Endothelial cell of umbilical vein (primary cell): ENCODE measurements at regions not wholly inside any gene's neighbourhood (a gene's known extent, or its start where the extent isn't known, plus 50 kb on each side); places are given as distances from the start of the nearest gene placed in this dataset.

Experiments
- BruUV-seq: library from RNA; stranded (reverse); fragments of 400-500 nt; replicated peaks from 2 replicates; lab custom pipeline; 2021; lab: Mats Ljungman, UMichigan
- CTCF ChIA-PET: fragments of 300-600, 350-600 bp; sonication (Branson Sonifier 250); formaldehyde crosslinking; loops from one replicate; lab custom pipeline; 2021; ENCODE audit warnings: antibody characterized with exemption, inconsistent platforms; lab: Charles Lee
- POLR2A ChIA-PET: fragments of 300-600, 350-600 bp; sonication (Branson Sonifier 250); formaldehyde crosslinking; loops from one replicate; lab custom pipeline; 2021; ENCODE audit warnings: antibody characterized with exemption, inconsistent platforms; lab: Charles Lee
- DNase-seq: peaks from one replicate; pipeline ENCODE4 v3.0.0-alpha.2; 2011; ENCODE audit warnings: low read depth, low spot score
- FAIRE-seq: peaks from 2 replicates; lab custom pipeline; 2011; peaks lifted over from hg19 to GRCh38; lab: Jason Lieb, UNC
- H2AFZ ChIP-seq: 2 replicates; pipeline ENCODE4 v1.6.0; 2012; ENCODE audit warnings: low read depth, low read length, control low read depth, inconsistent platforms
- H3K27ac ChIP-seq: 2 replicates; pipeline ENCODE4 v1.5.1; 2011; ENCODE audit warnings: low read depth, mild to moderate bottlenecking, control low read depth, low read length, moderate library complexity; ENCODE audit not compliant: insufficient read depth
- H3K27me3 ChIP-seq, 2 experiments: 2 replicates each; pipeline versions ENCODE4 v1.6.0 to v1.6.1; 2011; ENCODE audit warnings: low read length in 2 of 2, mixed read lengths in 1 of 2; ENCODE audit not compliant: control insufficient read depth in 2 of 2, insufficient read depth in 2 of 2
- H3K36me3 ChIP-seq, 2 experiments: 2 replicates in 1 of 2; 3 replicates in 1 of 2; pipeline ENCODE4 v1.5.1; 2011; ENCODE audit warnings: low read length in 2 of 2, mild to moderate bottlenecking in 1 of 2, moderate library complexity in 1 of 2; ENCODE audit not compliant: control insufficient read depth in 2 of 2, insufficient read depth in 2 of 2; ENCODE audit errors: extremely low read depth in 1 of 2
- H3K4me1 ChIP-seq: 3 replicates; pipeline ENCODE4 v1.5.1; 2011; ENCODE audit warnings: mild to moderate bottlenecking, low read length; ENCODE audit not compliant: control insufficient read depth, insufficient read depth; ENCODE audit errors: extremely low read depth
- H3K4me2 ChIP-seq: 2 replicates; pipeline ENCODE4 v1.6.1; 2011; ENCODE audit warnings: low read length, control low read depth, mixed read lengths; ENCODE audit not compliant: insufficient read depth
- H3K4me3 ChIP-seq, 3 experiments: fragments of 200-600 bp in 1 of 3; sonication (generic), shearing (Covaris generic) in 1 of 3; replicated peaks in 1 of 3; 2 replicates each; pipeline ENCODE4 v1.5.1; 2011 to 2016; ENCODE audit warnings: control low read depth in 3 of 3, low read length in 3 of 3, mild to moderate bottlenecking in 2 of 3, inconsistent platforms in 1 of 3, low read depth in 1 of 3, moderate library complexity in 1 of 3; ENCODE audit not compliant: insufficient read depth in 1 of 3
- H3K79me2 ChIP-seq: 2 replicates; pipeline ENCODE4 v1.6.0; 2012; ENCODE audit warnings: low read length, inconsistent platforms; ENCODE audit not compliant: control insufficient read depth, insufficient read depth
- H3K9ac ChIP-seq: replicated peaks from 2 replicates; pipeline ENCODE3; 2011; ENCODE audit warnings: low read length, control low read depth; ENCODE audit not compliant: insufficient read depth; ENCODE audit errors: extremely low read depth
- H3K9me1 ChIP-seq: replicated peaks from 3 replicates; pipeline ENCODE4 v1.6.0; 2011; ENCODE audit warnings: mild to moderate bottlenecking, low read length; ENCODE audit not compliant: control insufficient read depth, insufficient read depth; ENCODE audit errors: extremely low read depth
- H3K9me3 ChIP-seq: replicated peaks from 2 replicates; pipeline ENCODE4 v1.5.1; 2012; ENCODE audit warnings: low read length, inconsistent platforms; ENCODE audit not compliant: control insufficient read depth, insufficient read depth
- H4K20me1 ChIP-seq: replicated peaks from 2 replicates; pipeline ENCODE3; 2011; ENCODE audit warnings: mild to moderate bottlenecking, low read length; ENCODE audit not compliant: control insufficient read depth, insufficient read depth; ENCODE audit errors: extremely low read depth
- EZH2 ChIP-seq: IDR thresholded peaks from 2 replicates; pipeline ENCODE4 v1.6.1; 2012; ENCODE audit warnings: borderline replicate concordance, low read depth, mild to moderate bottlenecking, moderate library complexity, low read length, inconsistent platforms; ENCODE audit not compliant: severe bottlenecking
- FOS ChIP-seq: IDR thresholded peaks from 2 replicates; pipeline ENCODE4 v1.6.1; 2011; ENCODE audit warnings: mild to moderate bottlenecking, low read length, moderate library complexity, borderline replicate concordance; ENCODE audit not compliant: insufficient read depth
- GATA2 ChIP-seq: IDR thresholded peaks from 2 replicates; pipeline ENCODE4 v1.7.0; 2011; ENCODE audit warnings: low read depth, mild to moderate bottlenecking, moderate library complexity, mixed read lengths, low read length; ENCODE audit not compliant: insufficient read length, insufficient read depth
- JUN ChIP-seq: IDR thresholded peaks from 2 replicates; pipeline ENCODE4 v1.6.1; 2011; ENCODE audit warnings: borderline replicate concordance, low read depth; ENCODE audit not compliant: insufficient read length, insufficient read depth
- MAX ChIP-seq: IDR thresholded peaks from 2 replicates; pipeline ENCODE4 v1.6.1; 2011; ENCODE audit not compliant: insufficient read depth, insufficient read length
- MYC ChIP-seq: IDR thresholded peaks from one replicate; pipeline ENCODE4 v1.6.1; 2011; ENCODE audit warnings: mild to moderate bottlenecking, low read depth, low read length
- POLR2A ChIP-seq: IDR thresholded peaks from 2 replicates; pipeline ENCODE4 v1.6.1; 2012; ENCODE audit warnings: low read depth, mild to moderate bottlenecking, control low read depth, low read length
- POLR2AphosphoS5 ChIP-seq: IDR thresholded peaks from 2 replicates; pipeline ENCODE4 v1.6.1; 2012; ENCODE audit warnings: low read depth, mild to moderate bottlenecking, control low read depth, low read length, moderate library complexity; ENCODE audit not compliant: insufficient read depth
- dilution Hi-C: fragments of 300-500 bp; cut with MboI; formaldehyde crosslinking; loops from one replicate; pipeline ENCODE4 v1.15.0; 2019; ENCODE audit warnings: low sequenced_read_pairs; ENCODE audit not compliant: extremely low pct_ligation_motif_present
- intact Hi-C: fragments of 100-400 bp; cut with micrococcal nuclease; formaldehyde crosslinking; loops from one replicate; pipeline ENCODE4 v1.10.0; 2022
- TF ChIP-seq, protein P1 (sequence below), 2 donors: IDR thresholded peaks; 1 replicate in 1 of 2; 2 replicates in 1 of 2; pipeline ENCODE4 v1.5.1; 2011; ENCODE audit warnings: low read length in 2 of 2, mild to moderate bottlenecking in 2 of 2, moderate library complexity in 2 of 2, control low read depth in 1 of 2, inconsistent platforms in 1 of 2, low read depth in 1 of 2; ENCODE audit not compliant: insufficient read depth in 1 of 2; ENCODE audit errors: extremely low read depth in 1 of 2

DNA sequence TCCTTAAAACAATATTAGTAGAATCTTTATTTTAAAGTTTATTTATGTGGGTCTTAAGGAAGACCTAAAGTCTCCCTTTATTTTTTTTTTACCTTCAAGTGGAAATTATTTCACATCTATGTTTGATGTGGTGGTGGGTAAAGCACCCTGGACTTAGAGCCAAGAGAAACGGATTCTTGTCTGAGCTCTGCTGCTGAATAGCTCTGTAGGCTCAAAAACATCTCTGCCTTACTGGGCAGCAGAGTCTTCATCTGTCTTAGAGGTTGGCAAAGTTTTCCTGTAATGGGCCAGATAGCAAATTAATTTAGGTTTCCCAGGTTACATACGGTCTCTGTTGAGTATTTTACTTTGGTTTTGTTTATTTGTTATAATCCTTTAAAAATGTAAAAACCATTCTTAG, 136.5 kb downstream of the CEP135 start:
- DNase-seq (no peak), FAIRE-seq (no peak)
- no peaks in the 10 kb centered on the region for H3K36me3 ChIP-seq
- no peak overlapping the region for H3K4me3 ChIP-seq
- no peak overlapping the region for H2AFZ ChIP-seq
- ChIA-PET POLR2A (no interaction called here), CTCF (interaction anchor here (1.4 kb wide), 1 partner anchor 9 kb away, joined by 3 read pairs; no protein-coding TSS in a partner anchor)
- H3K79me2 ChIP-seq, result no peaks in the 10 kb centered on the region
- H4K20me1 ChIP-seq, result no peaks in the 10 kb centered on the region
- no peaks in the 10 kb centered on the region for H3K27me3 ChIP-seq
- BruUV-seq, result no TSS peak
- dilution Hi-C loops (no loop called here), intact Hi-C loops (no loop called here)
- H3K9me3 ChIP-seq, result no peaks in the 10 kb centered on the region
- no peak overlapping the region for H3K9ac ChIP-seq
- TF ChIP-seq MYC, result no peak
- H3K27ac ChIP-seq, result no peak overlapping the region
- no peak overlapping the region for H3K4me2 ChIP-seq
- H3K9me1 ChIP-seq, result no peaks in the 10 kb centered on the region
- H3K4me1 ChIP-seq, result peaks cover 2% of the 10 kb centered on the region

DNA sequence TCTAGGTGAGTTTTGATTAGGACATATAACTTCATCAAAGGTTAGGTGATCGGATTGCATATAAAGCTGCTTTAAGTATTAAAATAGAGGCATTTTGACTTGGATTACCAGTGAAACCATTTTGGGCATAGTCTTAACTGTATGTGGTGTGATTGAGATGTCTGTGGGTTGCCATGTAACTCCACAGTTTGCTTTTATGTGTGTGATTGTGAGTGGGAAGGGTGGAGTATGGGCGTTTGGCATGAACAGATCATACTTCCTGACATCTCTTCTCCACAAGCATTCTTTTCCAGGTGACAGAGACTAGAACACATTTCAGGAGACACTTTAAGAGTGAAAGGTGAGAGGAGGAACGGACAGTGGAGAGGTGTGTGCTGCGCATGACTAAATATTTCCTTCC, 136.1 kb downstream of the CEP135 start:
- Histone ChIP-seq H3K4me1 (peaks cover 2% of the 10 kb centered on the region), H3K79me2 (no peaks in the 10 kb centered on the region), H3K4me3 (no peak overlapping the region), H3K36me3 (no peaks in the 10 kb centered on the region), H3K27me3 (no peaks in the 10 kb centered on the region), H3K9ac (no peak overlapping the region), H2AFZ (no peak overlapping the region), H4K20me1 (no peaks in the 10 kb centered on the region), H3K9me1 (no peaks in the 10 kb centered on the region), H3K4me2 (no peak overlapping the region), H3K27ac (no peak overlapping the region), H3K9me3 (no peaks in the 10 kb centered on the region)
- ChIA-PET POLR2A (no interaction called here), CTCF (no interaction called here)
- no peak for TF ChIP-seq MYC
- TF ChIP-seq POLR2AphosphoS5, result no peak
- no peak for TF ChIP-seq JUN
- TF ChIP-seq POLR2A, result no peak
- TF ChIP-seq GATA2, result no peak
- TF ChIP-seq MAX, result no peak
- no peak for TF ChIP-seq EZH2
- TF ChIP-seq FOS, result no peak
- TF ChIP-seq, protein P1, sequence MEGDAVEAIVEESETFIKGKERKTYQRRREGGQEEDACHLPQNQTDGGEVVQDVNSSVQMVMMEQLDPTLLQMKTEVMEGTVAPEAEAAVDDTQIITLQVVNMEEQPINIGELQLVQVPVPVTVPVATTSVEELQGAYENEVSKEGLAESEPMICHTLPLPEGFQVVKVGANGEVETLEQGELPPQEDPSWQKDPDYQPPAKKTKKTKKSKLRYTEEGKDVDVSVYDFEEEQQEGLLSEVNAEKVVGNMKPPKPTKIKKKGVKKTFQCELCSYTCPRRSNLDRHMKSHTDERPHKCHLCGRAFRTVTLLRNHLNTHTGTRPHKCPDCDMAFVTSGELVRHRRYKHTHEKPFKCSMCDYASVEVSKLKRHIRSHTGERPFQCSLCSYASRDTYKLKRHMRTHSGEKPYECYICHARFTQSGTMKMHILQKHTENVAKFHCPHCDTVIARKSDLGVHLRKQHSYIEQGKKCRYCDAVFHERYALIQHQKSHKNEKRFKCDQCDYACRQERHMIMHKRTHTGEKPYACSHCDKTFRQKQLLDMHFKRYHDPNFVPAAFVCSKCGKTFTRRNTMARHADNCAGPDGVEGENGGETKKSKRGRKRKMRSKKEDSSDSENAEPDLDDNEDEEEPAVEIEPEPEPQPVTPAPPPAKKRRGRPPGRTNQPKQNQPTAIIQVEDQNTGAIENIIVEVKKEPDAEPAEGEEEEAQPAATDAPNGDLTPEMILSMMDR (IDR thresholded peaks at IDR 0.05; ENCODE audit: extremely low read depth in 1 of 2, insufficient read depth in 1 of 2, low read depth in 1 of 2, low read length in 2 of 2), result no peak
- dilution Hi-C loops (no loop called here), intact Hi-C loops (no loop called here)
- no TSS peak for BruUV-seq
- FAIRE-seq, result no peak
- no peak for DNase-seq
